ENCODE measurements at regions not wholly inside any gene's neighbourhood (a gene's known extent, or its start where the extent isn't known, plus 50 kb on each side); places are given as distances from the start of the nearest gene placed in this dataset.
"Not testable (repeated sequence)": the region's sequence is repeated elsewhere in the genome, so short reads cannot be mapped to it uniquely, and the experiment has no call there.

DNA sequence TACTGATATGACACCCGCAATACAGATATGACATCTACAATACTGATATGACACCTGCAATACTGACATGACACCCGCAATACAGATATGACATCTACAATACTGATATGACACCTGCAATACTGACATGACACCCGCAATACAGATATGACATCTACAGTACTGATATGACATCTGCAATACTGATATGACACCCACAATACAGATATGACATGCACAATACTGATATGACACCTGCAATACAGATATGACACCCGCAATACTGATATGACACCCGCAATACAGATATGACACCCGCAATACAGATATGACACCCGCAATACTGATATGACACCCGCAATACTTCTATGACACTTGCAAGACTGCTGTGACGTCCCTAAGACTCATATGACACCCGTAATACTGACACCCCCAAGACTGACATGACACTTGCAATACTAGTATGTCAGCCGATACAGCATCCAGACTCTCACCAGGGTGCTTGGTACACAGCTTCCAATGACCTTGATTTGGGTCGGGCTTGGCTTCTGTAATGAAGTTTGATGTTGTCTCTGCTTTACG, 114.1 kb downstream of the MRPL57 start:
- TF ChIP-seq FOXK2, SP1 (IDR thresholded peaks at IDR 0.05): not testable (repeated sequence)

Measured in HEK293T (cell line).